ENCODE measurements at regions not wholly inside any gene's neighbourhood (a gene's known extent, or its start where the extent isn't known, plus 50 kb on each side); places are given as distances from the start of the nearest gene placed in this dataset.

DNA sequence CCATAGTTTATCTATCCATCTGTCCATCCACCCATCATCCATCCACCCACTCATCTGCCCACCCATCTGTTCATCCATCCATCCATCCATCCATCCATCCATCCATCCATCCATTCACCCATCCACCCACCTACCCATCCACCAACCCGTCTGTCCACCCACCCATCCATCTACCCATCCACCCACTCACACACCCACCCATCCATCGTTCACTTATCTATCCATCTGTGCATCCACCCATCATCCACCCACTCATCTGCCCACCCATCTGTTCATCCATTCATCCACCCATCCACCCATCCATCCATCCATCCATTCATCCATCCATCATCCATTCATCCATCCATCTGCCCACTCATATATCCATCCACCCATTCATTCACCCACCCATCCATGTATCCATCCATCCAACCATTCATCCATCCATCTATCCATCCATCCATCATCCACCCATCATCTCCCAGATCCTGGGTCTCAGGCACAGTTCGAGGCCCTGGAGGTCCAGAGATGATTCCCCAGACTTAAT, 88.2 kb upstream of the WNT4 start:
- no peak for TF ChIP-seq POLR2A (IDR thresholded peaks at IDR 0.05)
- TF ChIP-seq, protein P1, sequence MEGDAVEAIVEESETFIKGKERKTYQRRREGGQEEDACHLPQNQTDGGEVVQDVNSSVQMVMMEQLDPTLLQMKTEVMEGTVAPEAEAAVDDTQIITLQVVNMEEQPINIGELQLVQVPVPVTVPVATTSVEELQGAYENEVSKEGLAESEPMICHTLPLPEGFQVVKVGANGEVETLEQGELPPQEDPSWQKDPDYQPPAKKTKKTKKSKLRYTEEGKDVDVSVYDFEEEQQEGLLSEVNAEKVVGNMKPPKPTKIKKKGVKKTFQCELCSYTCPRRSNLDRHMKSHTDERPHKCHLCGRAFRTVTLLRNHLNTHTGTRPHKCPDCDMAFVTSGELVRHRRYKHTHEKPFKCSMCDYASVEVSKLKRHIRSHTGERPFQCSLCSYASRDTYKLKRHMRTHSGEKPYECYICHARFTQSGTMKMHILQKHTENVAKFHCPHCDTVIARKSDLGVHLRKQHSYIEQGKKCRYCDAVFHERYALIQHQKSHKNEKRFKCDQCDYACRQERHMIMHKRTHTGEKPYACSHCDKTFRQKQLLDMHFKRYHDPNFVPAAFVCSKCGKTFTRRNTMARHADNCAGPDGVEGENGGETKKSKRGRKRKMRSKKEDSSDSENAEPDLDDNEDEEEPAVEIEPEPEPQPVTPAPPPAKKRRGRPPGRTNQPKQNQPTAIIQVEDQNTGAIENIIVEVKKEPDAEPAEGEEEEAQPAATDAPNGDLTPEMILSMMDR (IDR thresholded peaks at IDR 0.05) = no peak
- no peak overlapping the region for H3K4me3 ChIP-seq (ENCODE audit: low read depth, poor library complexity, severe bottlenecking)
- no peak for DNase-seq (ENCODE audit: low spot score in 2 of 2)
- WGBS, 2 donors = 77 to 90% methylated on average over 3 of the region's 3 CpGs
- intact Hi-C loops (cut with DNase I; ENCODE audit: low total_unique reads) = no loop called here

DNA sequence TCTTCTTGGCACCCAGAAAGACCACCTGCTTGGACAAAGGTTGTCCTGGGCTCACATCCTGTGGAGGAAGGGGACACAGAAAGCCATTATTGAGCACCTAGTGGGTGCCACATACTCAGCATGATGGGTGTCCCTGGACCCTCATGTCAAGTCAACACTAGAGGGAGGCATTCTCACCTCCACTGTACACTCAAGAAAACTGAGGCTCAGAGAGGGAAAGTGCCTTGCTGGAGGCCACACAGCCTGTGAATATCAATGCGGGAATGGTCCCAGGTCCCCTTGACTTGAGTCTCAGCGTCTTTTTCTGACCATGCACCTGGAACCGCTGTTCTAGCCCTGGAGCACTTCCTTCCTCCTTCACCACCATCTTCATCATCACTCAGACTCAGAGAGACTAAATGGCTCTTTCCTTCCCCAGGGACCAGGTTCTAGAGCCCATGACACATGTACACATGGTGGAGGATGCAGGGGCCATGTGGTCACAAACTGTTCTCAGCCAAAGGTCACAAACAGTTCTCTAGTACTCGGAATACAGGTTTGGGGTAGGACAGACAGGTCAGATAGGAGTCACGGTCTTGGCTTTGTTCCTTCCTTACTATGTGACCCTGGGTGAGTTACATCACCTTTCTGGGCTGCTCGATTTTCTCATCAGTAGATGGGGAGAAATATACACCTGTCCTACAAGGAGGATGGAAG, 89.2 kb upstream of the WNT4 start:
- no peak for TF ChIP-seq POLR2A (IDR thresholded peaks at IDR 0.05)
- TF ChIP-seq, protein P1 (IDR thresholded peaks at IDR 0.05) = no peak
- no peak for DNase-seq (ENCODE audit: low spot score in 2 of 2)
- WGBS, 2 donors = 76 to 79% methylated on average over 6 of the region's 6 CpGs
- H3K4me3 ChIP-seq (ENCODE audit: low read depth, poor library complexity, severe bottlenecking) = no peak overlapping the region
- intact Hi-C loops (cut with DNase I; ENCODE audit: low total_unique reads) = no loop called here

DNA sequence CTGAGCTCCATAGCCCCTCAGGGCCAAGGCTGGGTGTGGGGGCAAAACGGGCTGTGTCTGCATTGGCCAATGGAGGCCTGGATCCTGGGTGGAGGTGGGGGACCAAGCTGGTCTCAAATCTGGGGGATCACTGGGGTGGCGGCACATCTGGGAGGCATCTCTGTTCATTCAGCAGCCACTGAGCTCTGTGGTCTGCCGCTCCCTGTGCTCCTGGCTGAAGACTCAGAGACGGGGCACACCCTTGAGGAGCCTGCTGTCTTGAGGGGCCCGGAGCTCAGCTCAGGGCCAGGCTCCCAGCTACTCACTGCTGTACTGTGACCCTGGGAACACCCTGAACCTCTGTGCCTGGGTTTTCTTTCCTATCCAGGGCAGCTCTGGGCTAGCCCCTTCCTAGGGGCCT, 90.3 kb upstream of the WNT4 start:
- DNase-seq (ENCODE audit: low spot score in 2 of 2) = no peak
- H3K4me3 ChIP-seq (ENCODE audit: low read depth, poor library complexity, severe bottlenecking) = no peak overlapping the region
- 54 to 90% methylated on average over 4 to 5 of the region's 5 CpGs for WGBS, 2 donors
- TF ChIP-seq, protein P1 (IDR thresholded peaks at IDR 0.05) = no peak
- TF ChIP-seq POLR2A (IDR thresholded peaks at IDR 0.05) = no peak
- intact Hi-C loops (cut with DNase I; ENCODE audit: low total_unique reads) = no loop called here

DNA sequence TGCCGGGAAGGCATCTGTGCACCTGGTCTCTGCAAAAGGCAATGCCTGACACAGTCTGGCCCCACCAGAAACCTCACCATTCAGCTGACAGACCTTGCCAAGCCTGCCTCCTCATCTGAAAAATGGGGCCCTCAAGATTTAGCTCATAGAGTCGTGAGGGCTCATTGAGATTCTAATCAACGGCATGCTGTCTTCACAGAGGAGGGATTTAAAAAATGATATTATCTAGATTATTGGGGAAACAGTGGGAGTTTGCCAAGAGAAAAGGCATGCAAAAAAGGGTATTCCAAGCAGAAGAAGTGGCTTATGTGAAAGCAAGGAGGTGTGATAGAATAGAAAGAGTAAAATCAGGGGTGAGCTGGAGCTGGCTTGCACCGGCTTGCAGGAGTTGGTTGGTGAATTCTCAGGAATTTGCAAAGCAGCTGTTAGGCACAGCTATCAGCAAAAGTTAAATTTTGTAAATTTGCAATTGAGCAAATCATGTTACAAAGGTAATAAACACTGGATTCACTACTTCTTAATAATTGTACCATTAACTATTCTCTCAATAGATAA, 91.7 kb upstream of the WNT4 start:
- 25 to 42% methylated on average over 4 of the region's 4 CpGs for WGBS, 2 donors
- no peak for TF ChIP-seq POLR2A (IDR thresholded peaks at IDR 0.05)
- TF ChIP-seq, protein P1 (IDR thresholded peaks at IDR 0.05) = no peak
- no peak for DNase-seq (ENCODE audit: low spot score in 2 of 2)
- H3K4me3 ChIP-seq (ENCODE audit: low read depth, poor library complexity, severe bottlenecking) = no peak overlapping the region
- intact Hi-C loops (cut with DNase I; ENCODE audit: low total_unique reads) = no loop called here

DNA sequence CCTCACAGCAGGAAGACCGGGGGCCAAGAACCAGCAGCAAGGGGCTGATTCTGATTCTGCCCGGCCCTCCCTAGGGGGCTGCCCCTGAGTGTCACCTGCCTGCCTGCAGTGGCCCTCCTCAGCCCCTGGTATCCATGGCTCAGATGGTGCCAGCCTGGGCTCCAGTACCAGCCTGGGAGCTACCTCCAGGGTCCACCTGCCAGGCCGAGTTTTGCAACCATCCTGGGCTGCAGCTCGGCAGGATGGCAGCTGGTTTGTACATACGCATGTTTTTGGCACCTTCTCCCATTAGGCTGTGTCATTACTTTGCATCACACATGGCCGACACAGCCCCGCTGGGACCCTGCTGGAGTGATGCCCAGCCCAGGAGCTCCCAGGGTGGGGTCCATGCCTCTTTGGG, 93.3 kb upstream of the WNT4 start:
- 6 to 33% methylated on average over 5 to 7 of the region's 7 CpGs for WGBS, 2 donors

More for the DNA sequence above, 93.3 kb upstream of the WNT4 start:
- intact Hi-C loops (cut with DNase I; ENCODE audit: low total_unique reads) = no loop called here
- no peak for DNase-seq (ENCODE audit: low spot score in 2 of 2)
- H3K4me3 ChIP-seq (ENCODE audit: low read depth, poor library complexity, severe bottlenecking) = no peak overlapping the region
- TF ChIP-seq, protein P1 (IDR thresholded peaks at IDR 0.05) = no peak
- no peak for TF ChIP-seq POLR2A (IDR thresholded peaks at IDR 0.05)
